ENCODE measurements at regions not wholly inside any gene's neighbourhood (a gene's known extent, or its start where the extent isn't known, plus 50 kb on each side); places are given as distances from the start of the nearest gene placed in this dataset.
A peak's percentile ranks its signal among the peaks of the same experiment; 100 is the strongest.

- ChIA-PET CTCF (no interaction called here), POLR2A (no interaction called here)
- DNase-seq (ENCODE audit: low read depth, low spot score), result no peak
- TF ChIP-seq CTCF (IDR thresholded peaks at IDR 0.05; ENCODE audit: insufficient read depth, low read length, missing control alignments), result no peak
- no peak overlapping the region for H3K4me3 ChIP-seq (ENCODE audit: low read depth, low read length)
Measured at GRCh38 chr15:29455530-29455929, 185.9 kb upstream of the NSMCE3 start.

- POLR2A ChIA-PET, result no interaction called here
- TF ChIP-seq CTCF (IDR thresholded peaks at IDR 0.05; ENCODE audit: insufficient read depth, low read length, missing control alignments), result no peak
- no peak overlapping the region for H3K4me3 ChIP-seq (ENCODE audit: low read depth, low read length)
- CTCF ChIA-PET, result no interaction called here
- no peak for DNase-seq (ENCODE audit: low read depth, low spot score)
Measured at GRCh38 chr15:29455055-29455454, 185.4 kb upstream of the NSMCE3 start.

- CTCF ChIA-PET, result no interaction called here
- no peak for DNase-seq (ENCODE audit: low read depth, low spot score)
- POLR2A ChIA-PET, result no interaction called here
Measured at GRCh38 chr15:29454506-29454905, 184.9 kb upstream of the NSMCE3 start.

GRCh38 chr15:29452881-29453731, 183.5 kb upstream of the NSMCE3 start:
- ChIA-PET POLR2A (no interaction called here), CTCF (no interaction called here)
- DNase-seq (ENCODE audit: low read depth, low spot score), result no peak
- no peak overlapping the region for H3K4me3 ChIP-seq (ENCODE audit: low read depth, low read length)
- no peak for TF ChIP-seq CTCF (IDR thresholded peaks at IDR 0.05; ENCODE audit: insufficient read depth, low read length, missing control alignments)

More at GRCh38 chr15:29454506-29454905, 184.9 kb upstream of the NSMCE3 start:
- TF ChIP-seq CTCF (IDR thresholded peaks at IDR 0.05; ENCODE audit: insufficient read depth, low read length, missing control alignments), result no peak
- no peak overlapping the region for H3K4me3 ChIP-seq (ENCODE audit: low read depth, low read length)

- no peak for DNase-seq (ENCODE audit: low read depth, low spot score)
- CTCF ChIA-PET, result no interaction called here
- peak; percentile 20 for TF ChIP-seq CTCF (IDR thresholded peaks at IDR 0.05; ENCODE audit: insufficient read depth, low read length, missing control alignments)
- POLR2A ChIA-PET, result no interaction called here
- H3K4me3 ChIP-seq (ENCODE audit: low read depth, low read length), result no peak overlapping the region
Measured at GRCh38 chr15:29451201-29451781, 181.7 kb upstream of the NSMCE3 start.

GRCh38 chr15:29449136-29449535, 179.5 kb upstream of the NSMCE3 start:
- DNase-seq (ENCODE audit: low read depth, low spot score), result no peak
- no peak for TF ChIP-seq CTCF (IDR thresholded peaks at IDR 0.05; ENCODE audit: insufficient read depth, low read length, missing control alignments)
- CTCF ChIA-PET, result interaction anchor here (1.1 to 1.3 kb wide), 2 partner anchors 23 to 309 kb away, joined by 3 read pairs; no protein-coding TSS in a partner anchor
- no peak overlapping the region for H3K4me3 ChIP-seq (ENCODE audit: low read depth, low read length)
- POLR2A ChIA-PET, result no interaction called here
